A673 (cell line): ENCODE measurements at regions not wholly inside any gene's neighbourhood (a gene's known extent, or its start where the extent isn't known, plus 50 kb on each side); places are given as distances from the start of the nearest gene placed in this dataset.

Source experiments
- BruUV-seq: library from RNA; stranded (reverse); fragments of 400-500 nt; replicated peaks from 2 replicates; lab custom pipeline; 2021; lab: Mats Ljungman, UMichigan
- CTCF ChIA-PET: fragments of 300-600 bp; sonication (Branson Sonifier 250); formaldehyde crosslinking; loops from one replicate; lab custom pipeline; 2022; ENCODE audit warnings: antibody characterized with exemption; lab: Charles Lee
- POLR2A ChIA-PET: fragments of 300-600 bp; sonication (Branson Sonifier 250); formaldehyde crosslinking; loops from one replicate; lab custom pipeline; 2022; ENCODE audit warnings: antibody characterized with exemption; ENCODE audit not compliant: low non-redundant PET; lab: Charles Lee
- DNase-seq: peaks from one replicate; pipeline ENCODE4 v3.0.0-alpha.2; 2015; ENCODE audit warnings: low spot score
- H3K27ac ChIP-seq: fragments of 200-600 bp; sonication (generic); 2 replicates; pipeline ENCODE4 v1.5.1; 2016; ENCODE audit warnings: mixed run types, low read depth, mild to moderate bottlenecking, mixed read lengths, antibody characterized with exemption, low read length; ENCODE audit not compliant: poor library complexity, severe bottlenecking
- H3K27me3 ChIP-seq: fragments of 200-600 bp; sonication (generic); replicated peaks from 2 replicates; pipeline ENCODE4 v1.6.1; 2017; ENCODE audit warnings: mixed run types, low read depth, mild to moderate bottlenecking, mixed read lengths, antibody characterized with exemption, low read length; ENCODE audit not compliant: insufficient read depth, poor library complexity
- H3K36me3 ChIP-seq: fragments of 200-600 bp; sonication (generic); 2 replicates; pipeline ENCODE4 v1.6.1; 2016; ENCODE audit warnings: mixed run types, mild to moderate bottlenecking, mixed read lengths, antibody characterized with exemption, low read length; ENCODE audit not compliant: insufficient read depth, poor library complexity, severe bottlenecking
- H3K4me1 ChIP-seq: fragments of 200-600 bp; sonication (generic); 2 replicates; pipeline ENCODE4 v1.6.1; 2017; ENCODE audit warnings: mixed run types, mild to moderate bottlenecking, mixed read lengths, antibody characterized with exemption, low read length; ENCODE audit not compliant: insufficient read depth, poor library complexity, severe bottlenecking
- H3K4me3 ChIP-seq: fragments of 200-600 bp; sonication (generic); 2 replicates; pipeline ENCODE4 v1.5.1; 2016; ENCODE audit warnings: low read depth, mixed run types, mild to moderate bottlenecking, mixed read lengths, low read length; ENCODE audit not compliant: poor library complexity, severe bottlenecking
- H3K9me3 ChIP-seq: fragments of 200-600 bp; sonication (generic); 2 replicates; pipeline ENCODE4 v1.6.1; 2016; ENCODE audit warnings: mixed run types, low read depth, mild to moderate bottlenecking, mixed read lengths, antibody characterized with exemption, low read length; ENCODE audit not compliant: poor library complexity, severe bottlenecking
- CTCF ChIP-seq: fragments of 300-800, 200-600 bp; sonication (generic); conservative IDR thresholded peaks from 2 replicates; pipeline ENCODE4 v1.5.1; 2017; ENCODE audit warnings: low read depth, mild to moderate bottlenecking, antibody characterized with exemption, low read length, moderate library complexity, mixed read lengths
- EZH2 ChIP-seq: fragments of 200-600 bp; sonication (generic); IDR thresholded peaks from 2 replicates; pipeline ENCODE4 v1.6.1; 2017; ENCODE audit warnings: borderline replicate concordance, low read depth, mild to moderate bottlenecking, mixed read lengths, antibody characterized with exemption, low read length; ENCODE audit not compliant: poor library complexity, severe bottlenecking
- intact Hi-C: fragments of 100-400 bp; cut with micrococcal nuclease; formaldehyde crosslinking; loops from one replicate; pipeline ENCODE4 v1.10.0; 2022; ENCODE audit not compliant: unreplicated experiment

GRCh38 chr18:65049586-65049985 is 701.2 kb upstream of the CDH7 start:
- intact Hi-C loops: no loop called here
- no peak overlapping the region for H3K4me3 ChIP-seq
- H3K36me3 ChIP-seq: no peaks in the 10 kb centered on the region
- TF ChIP-seq CTCF (no peak), EZH2 (no peak)
- no peak overlapping the region for H3K27ac ChIP-seq
- POLR2A ChIA-PET: no interaction called here
- no peaks in the 10 kb centered on the region for H3K9me3 ChIP-seq
- H3K4me1 ChIP-seq: no peaks in the 10 kb centered on the region
- BruUV-seq: no TSS peak
- CTCF ChIA-PET: no interaction called here
- DNase-seq: no peak
- H3K27me3 ChIP-seq: no peaks in the 10 kb centered on the region

DNA sequence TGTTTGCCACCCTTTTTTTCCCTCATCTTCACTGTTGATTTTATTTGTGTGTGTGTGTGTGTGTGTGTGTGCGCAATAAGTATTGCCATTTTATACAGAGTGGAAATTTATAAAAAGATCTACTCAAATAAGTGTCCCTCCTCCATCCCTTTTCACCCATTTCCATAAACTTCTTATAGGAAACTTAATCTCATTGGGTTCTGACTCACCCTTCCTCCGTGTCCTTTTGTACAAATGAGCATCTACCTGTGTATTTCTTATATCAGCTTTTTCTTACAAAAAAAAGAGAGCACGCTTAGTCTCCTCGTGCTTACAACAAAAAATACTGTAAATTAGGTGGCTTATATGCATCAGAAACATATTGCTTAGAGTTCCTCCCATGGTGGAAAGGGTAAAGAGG is 711.2 kb upstream of the CDH7 start:
- ChIA-PET POLR2A (no interaction called here), CTCF (no interaction called here)
- Histone ChIP-seq H3K4me3 (no peak overlapping the region), H3K9me3 (no peaks in the 10 kb centered on the region), H3K27me3 (no peaks in the 10 kb centered on the region), H3K4me1 (no peaks in the 10 kb centered on the region), H3K36me3 (no peaks in the 10 kb centered on the region), H3K27ac (no peak overlapping the region)
- no TSS peak for BruUV-seq
- intact Hi-C loops: no loop called here
- DNase-seq: no peak
- TF ChIP-seq EZH2: no peak
- no peak for TF ChIP-seq CTCF

DNA sequence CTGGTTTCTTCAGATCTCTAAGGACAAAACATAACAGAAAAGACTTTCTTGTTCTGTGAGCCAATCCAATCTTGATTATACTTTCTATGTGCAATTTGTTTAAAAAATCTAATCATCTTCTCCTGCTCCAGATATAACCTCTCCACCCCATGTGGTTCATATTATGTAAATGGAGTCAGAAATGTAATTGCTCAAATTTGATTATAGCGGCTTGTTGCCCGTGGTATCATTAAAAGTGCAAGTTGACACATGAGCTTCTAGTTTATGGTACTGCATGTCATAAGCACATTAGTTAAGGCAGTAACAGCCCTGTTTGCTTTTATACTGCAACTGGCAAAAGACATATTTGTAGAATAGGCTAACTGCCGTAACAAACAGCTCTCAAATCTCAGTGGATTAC is 715.1 kb upstream of the CDH7 start:
- DNase-seq: peak; percentile 4
- Histone ChIP-seq H3K4me3 (no peak overlapping the region), H3K27ac (no peak overlapping the region), H3K9me3 (no peaks in the 10 kb centered on the region), H3K36me3 (no peaks in the 10 kb centered on the region), H3K27me3 (no peaks in the 10 kb centered on the region), H3K4me1 (no peaks in the 10 kb centered on the region)
- ChIA-PET CTCF (no interaction called here), POLR2A (no interaction called here)
- BruUV-seq: no TSS peak
- TF ChIP-seq EZH2 (no peak), CTCF (no peak)
- intact Hi-C loops: no loop called here
